HG03060 (cell line): ENCODE measurements at regions not wholly inside any gene's neighbourhood (a gene's known extent, or its start where the extent isn't known, plus 50 kb on each side); places are given as distances from the start of the nearest gene placed in this dataset.
"Not testable (repeated sequence)": the region's sequence is repeated elsewhere in the genome, so short reads cannot be mapped to it uniquely, and the experiment has no call there.

Experiments
- ATAC-seq: cut with Tn5 transposase; IDR thresholded peaks from one replicate; pipeline ENCODE4 v1.9.1; 2021; ENCODE audit warnings: low read depth, moderate number of reproducible peaks; ENCODE audit not compliant: unreplicated experiment

DNA sequence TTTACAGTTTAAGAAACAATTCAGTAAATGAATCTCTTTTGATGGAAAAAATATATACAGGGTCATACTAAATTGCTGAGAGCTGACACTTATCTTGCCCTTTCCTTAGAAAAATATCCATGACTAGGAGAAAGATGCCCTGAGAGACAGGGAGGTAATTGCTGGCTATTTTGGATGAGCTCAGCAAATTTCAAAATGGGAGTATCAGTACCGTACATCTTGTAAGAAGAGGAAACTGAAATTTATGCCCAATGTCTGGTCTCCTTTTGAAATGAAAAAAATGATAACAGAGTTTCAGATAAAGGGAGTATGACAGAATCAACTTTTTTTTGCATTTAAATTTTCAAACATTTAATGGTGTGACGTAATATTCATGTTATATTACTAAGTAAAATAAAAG is 415.8 kb upstream of the CDH10 start:
- no peak for ATAC-seq

DNA sequence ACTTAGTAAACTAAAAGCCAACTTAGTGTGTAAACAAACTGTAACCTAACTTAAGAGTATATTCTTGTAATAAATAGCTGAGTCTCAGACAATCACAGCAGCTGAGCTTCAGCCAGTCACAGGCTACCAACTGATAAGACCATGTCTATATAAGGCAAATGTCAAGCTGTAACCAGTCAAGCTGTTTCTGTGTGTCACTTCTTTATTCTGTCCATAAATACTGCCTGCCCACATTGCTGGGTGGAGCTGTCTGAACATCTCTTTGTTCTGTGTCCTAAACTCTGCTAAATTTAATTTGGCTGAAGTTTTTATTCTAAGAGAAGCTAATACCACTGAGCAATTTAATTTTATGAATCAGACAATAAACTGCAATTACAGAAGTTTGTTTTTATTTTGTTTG is 412.1 kb upstream of the CDH10 start:
- no peak for ATAC-seq

DNA sequence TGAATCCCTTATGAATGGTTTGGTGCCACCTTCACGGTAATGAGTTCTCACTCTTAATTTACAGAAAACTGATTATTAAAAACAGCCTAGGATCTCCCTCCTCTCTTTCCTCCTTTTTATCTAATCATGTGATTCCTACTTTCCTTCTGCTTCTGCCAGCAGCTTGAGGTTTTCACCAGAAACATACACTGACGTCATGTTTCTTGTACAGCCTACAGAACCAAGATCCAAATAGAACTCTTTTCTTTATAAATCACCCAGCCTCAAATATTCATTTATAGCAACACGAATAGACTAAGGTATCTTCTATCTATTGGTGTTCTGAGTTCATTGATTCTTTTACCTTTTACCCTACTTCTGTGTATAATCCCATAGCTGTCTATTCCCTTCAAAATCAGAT is 388.9 kb upstream of the CDH10 start:
- ATAC-seq, result no peak

DNA sequence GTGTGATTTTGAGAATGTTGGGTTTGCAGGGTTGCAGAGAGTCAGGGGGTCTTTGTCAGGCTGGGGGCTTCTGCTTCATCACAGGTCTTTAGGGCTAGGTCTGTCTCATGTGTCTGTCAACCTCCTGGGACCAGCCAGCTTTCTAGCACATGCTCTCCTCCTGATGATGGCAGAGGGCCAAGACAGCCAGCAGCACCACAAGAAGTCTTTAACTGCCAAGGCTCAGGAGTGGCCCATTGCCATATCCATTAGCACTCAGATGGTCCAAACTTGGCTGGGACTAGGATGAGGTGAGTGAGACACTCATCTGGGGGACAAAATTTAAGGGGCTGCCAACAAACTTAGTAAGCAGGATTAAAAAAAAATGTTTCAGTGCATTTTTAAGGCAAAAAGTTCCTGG is 384.2 kb upstream of the CDH10 start:
- no peak for ATAC-seq

DNA sequence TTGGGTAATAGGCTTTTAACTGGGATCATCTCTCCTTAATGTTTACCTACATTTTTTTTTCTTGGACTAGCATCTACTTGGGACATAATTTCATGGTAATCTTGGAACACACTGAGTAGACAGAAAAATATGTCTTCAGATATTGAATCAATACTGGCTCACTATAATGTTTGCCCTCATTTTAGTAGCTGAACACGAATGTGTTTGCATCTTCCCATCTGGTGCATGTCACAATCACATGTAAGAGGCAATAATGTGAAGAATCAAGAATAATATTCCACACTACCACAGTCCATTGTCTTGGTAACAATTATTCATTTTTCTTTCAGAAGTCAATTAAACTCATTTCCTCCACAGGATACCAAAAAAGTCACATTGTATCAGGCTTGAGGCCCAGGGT is 382.7 kb upstream of the CDH10 start:
- ATAC-seq, result no peak

DNA sequence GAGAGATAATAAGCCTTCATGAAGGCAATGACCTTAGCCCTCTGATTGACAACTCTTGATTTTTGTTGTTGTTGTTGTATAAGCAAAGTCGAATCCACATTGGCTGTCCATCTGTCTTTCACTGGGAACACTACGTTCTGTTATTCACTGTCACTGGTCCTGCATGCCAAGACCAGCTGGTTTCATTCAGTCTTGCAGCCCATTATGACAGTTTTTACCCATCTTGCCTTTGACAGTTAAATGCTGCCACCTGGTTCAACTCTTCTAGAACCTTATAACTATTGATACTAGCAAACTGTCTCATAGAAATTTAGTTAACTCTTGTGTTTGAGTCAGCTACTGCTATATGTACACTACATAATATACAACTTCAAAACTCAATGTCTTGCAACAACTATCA is 382.3 kb upstream of the CDH10 start:
- no peak for ATAC-seq

DNA sequence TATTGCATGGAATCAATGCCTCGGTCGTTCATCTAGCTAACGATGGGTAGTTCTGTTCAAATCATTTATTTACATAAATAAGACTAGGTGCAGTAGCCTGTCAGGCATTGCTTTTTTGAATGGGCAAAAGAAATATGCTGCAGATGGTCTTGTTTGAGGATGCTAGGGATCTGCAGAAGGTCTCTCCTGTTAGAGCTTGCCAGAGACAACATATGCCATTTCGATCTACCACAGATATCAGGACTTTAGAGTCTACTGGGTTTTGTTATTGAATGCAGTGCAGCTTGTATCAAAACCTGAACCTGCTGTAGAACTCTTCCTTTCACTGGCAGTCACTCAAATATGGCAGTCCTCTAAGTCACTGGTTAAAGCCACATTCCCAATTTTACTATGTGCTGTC is 381.1 kb upstream of the CDH10 start:
- no peak for ATAC-seq

DNA sequence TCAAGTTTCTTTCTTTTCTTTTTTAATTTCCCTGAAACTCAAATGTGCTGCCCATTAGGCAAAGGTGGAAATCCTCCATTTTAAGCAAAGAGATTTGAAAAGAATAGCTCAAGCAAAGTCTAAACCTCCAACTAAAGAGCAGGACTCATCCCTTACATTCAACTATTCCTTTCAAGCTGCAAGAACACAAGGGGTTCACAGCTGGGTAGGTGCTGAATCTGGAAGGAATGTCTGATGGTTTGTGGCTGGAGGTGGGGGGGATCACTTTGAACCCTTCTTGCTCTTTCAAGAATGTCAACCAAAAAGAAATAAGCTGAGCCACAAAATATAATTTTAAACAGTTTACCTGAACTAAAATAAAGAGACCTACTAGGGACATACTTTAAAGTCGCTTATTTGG is 375.7 kb upstream of the CDH10 start:
- ATAC-seq, result no peak

DNA sequence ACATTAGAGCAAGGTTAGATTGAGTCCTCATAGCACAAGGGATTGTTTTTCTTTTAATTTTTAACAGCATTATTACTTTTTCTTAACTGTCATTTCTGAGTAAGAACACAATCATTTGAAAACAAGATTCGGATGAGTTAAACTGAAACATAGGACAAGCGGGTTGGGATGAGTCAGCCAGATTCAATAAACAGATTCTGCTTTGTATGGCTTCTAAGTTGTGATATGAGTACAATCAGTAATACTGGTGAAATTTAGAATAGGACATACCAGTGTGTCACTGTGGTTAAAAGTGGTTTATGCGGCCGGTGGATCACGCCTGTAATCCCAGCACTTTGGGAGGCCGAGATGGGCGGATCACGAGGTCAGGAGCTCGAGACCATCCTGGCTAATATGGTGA is 364.3 kb upstream of the CDH10 start:
- no peak for ATAC-seq

DNA sequence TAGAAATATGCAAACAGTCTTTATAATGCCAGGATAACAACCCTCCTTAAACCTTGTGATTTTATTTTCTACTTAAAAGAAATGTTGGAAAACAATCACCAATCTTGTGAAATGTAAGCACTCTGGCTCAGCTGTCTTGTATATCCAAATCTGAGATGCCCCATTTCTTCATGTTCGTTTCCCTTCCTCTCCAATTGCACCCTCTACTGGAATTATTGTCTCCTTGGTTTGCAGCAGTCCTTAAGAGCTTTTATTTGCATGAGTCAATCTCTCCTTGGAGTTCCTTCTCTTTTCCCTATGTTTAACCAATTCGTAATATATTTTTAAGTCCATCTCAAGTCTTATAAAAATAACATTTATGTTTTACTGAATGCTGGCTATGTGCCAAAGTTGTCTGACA is 362.0 kb upstream of the CDH10 start:
- no peak for ATAC-seq

DNA sequence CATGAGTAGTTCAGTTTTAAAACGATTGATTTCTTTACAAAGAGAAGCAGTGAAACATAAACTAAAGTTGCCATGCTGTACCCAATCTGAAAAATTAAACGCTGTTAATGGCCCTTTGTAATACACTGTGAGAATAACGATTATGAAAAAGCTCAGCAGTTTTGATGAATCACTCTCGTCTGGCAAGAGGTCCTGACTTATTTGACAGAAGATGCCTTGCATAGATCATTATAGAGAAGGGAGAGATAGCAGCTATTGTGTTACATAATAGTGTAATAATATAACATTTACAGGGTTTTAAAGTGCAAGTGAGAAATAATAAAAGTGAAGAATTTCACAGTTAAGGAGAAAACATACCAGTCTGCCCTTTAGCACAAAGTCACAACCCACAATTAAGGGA is 361.5 kb upstream of the CDH10 start:
- ATAC-seq, result no peak

DNA sequence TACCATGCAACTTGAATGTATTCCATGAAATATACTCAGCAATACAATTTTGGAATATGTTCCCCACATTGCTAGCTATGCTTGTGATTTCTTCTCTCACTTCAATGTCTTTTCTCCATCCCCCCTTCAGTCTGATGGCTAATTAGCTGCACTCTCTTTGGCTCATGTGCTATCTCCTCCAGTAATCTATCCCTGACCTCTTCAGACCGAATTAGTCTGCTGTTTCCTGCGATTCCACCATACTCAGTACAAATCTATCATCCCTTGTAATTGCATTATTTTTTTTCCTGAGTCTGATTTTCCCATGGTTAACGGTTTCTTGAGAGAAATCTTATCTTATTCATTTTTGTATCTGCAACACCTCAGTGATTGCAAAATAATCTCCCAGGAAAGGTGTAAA is 360.7 kb upstream of the CDH10 start:
- no peak for ATAC-seq

DNA sequence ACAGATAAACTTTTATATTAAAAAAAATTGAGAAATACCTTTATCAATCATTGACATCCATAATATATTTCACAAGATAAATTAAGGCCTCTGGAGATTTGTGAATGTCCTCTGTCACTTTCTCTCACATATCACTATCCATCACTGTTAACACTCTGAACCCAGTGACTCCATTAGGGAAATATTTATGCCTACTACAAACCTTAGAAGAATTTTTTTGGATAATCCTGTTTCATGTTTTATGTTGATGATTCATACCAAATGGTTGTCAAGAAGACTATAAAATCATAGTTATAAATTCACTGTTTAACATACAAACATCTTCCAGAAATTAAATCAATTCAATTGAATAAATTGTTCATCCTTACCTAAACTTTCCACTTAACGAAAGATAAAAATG is 357.6 kb upstream of the CDH10 start:
- no peak for ATAC-seq

DNA sequence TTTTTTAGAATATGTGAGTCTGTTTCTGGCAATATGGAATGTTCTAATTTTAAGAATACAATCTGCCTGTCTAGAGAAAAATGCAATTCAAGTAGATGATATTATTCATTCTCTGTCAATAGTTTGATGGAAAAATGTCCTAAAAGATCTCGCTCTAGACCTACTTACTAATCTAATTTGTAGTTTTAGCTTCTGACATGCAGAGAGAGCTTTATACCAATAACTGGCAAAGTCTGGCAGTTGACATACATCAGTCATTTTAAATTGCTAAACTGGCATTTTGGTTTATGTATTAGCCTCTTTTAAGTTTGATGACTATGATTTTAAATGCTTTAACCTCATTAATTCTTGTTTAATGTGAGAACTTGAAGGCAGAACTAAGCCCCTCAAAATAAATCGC is 355.0 kb upstream of the CDH10 start:
- ATAC-seq, result no peak

DNA sequence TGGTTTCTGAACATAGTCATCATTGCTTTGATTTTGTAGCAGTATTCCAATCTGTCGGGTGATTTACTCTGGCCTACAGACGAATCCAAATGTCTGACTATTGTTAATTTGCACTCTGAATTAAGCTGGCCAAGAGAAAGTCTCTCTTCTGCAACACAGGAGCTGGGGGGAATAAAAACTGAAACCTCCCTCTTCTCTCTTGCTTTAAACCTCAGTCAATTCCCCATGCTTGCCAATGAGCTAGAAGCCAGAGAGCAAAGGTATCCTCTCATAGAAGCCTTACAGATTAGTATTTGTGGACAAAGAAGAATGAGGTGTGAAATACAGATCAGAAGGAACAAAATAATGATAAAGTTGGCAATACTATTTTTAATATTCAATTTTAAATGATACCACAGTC is 353.9 kb upstream of the CDH10 start:
- ATAC-seq, result no peak

DNA sequence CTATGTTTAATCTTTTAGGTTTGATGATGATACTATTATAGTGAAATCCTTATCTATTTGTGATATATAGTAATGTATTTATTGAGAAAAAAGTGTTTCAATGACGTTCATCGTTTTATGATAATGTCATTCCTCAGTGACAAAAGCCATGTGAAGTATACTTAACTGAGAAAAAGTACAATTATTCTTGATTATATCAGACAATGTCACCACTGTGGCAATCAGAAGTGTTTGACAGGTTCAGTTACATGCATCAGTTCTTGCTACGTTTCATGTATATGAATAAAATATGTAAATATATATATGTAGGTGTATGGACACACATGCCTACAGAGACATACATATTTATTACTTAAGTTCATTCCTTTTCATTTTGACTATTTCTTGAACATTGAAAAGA is 341.5 kb upstream of the CDH10 start:
- no peak for ATAC-seq

DNA sequence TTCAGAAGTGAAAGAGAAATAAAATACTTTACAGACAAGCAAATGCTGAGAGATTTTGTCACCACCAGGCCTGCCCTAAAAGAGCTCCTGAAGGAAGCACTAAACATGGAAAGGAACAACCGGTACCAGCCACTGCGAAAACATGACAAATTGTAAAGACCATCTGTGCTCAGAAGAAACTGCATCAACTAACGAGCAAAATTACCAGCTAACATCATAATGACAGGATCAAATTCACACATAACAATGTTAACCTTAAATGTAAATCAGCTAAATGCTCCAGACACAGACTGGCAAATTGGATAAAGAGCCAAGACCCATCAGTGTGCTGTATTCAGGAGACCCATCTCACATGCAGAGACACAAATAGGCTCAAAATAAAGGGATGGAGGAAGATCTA is 333.8 kb upstream of the CDH10 start:
- not testable (repeated sequence) for ATAC-seq

DNA sequence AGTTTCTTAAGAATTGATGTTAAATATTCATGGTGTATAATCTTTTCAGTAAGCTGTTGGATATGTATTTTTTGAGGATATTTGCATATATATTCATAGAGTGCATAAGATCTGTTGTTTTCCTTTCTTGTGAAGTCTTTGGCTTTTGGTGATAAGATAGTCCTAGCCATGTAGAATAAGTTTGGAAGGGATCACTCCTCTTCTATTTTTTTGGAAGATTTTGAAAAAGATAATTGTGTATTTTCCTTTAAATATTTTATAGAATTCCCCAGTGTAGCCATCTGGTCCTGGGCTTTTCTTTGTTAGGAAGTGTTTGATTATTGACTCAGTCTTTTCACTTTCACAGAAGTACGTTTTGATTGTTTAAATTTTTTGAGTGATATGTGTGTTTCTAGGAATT is 318.8 kb upstream of the CDH10 start:
- no peak for ATAC-seq

DNA sequence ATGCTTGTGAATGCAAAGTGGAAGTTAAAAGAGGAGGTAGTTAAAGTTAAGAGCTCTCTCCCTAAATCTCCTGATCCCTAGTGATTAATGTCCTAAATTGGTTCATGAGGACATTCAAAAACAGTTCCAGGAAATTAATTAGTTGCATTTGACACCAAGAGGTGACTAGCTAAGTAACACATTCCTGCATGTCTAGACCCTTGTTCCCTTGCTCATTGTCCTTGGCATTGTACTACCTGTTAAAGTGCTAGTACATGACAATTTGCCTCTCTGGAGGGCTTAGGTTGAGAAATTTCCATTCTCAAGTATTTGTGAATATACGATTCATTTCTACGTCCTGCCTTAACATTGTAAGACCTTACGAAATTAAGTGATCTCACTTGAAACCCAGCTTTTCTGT is 278.6 kb upstream of the CDH10 start:
- no peak for ATAC-seq

DNA sequence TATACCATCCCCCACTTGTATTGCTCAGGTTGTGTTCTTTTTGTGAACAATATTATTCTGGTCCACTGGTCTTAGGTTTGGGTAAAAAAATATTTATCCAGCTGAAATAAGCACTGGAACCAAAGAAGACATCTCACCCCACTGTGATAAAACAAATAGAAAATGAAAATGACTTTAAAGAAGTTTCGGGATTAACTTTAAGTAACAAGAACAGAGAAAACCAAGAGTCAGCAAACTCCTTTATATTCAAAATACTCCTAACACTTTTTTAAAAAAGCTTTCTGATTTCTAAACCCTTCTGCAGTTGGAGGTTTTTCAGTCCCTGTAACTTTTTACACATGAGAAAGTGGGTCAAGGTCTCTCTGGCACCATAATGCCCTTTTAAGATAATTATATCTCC is 273.9 kb upstream of the CDH10 start:
- no peak for ATAC-seq

DNA sequence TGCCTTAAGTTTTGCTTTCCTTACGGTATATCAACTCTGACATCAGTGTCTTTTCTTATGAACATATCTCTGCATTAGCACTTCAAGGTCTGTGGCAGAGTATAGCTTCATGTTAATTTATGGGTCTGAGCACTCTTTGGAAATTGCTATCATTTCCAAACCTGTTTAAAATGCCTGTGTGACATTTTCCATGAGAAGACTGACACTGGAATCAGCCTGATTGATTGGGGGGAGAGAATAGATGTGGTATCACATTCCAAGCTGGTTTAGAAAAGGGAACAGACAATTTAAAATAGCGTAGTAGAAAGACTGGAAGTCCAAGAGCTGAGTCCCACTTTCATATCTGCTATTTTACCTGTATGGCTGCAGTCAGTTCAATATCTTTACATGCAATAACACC is 272.1 kb upstream of the CDH10 start:
- no peak for ATAC-seq

DNA sequence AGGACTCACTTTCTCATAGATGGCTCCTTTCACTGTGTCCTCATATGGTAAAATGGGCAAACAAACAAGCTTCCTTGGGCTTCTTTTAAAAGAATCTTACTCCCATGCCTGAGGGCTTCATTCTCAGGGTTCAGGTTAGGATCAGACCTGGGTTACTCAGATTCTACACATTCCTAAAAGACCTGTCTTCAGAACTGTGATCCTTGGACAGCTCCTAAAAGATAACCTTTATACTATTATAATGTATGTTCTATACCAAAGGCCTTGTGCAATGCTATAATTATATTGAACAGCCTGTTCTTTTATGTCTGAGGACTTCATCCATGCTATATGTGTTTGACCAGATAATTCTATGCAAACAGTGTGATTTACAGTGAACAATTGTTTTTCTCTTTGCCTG is 264.4 kb upstream of the CDH10 start:
- ATAC-seq, result no peak

DNA sequence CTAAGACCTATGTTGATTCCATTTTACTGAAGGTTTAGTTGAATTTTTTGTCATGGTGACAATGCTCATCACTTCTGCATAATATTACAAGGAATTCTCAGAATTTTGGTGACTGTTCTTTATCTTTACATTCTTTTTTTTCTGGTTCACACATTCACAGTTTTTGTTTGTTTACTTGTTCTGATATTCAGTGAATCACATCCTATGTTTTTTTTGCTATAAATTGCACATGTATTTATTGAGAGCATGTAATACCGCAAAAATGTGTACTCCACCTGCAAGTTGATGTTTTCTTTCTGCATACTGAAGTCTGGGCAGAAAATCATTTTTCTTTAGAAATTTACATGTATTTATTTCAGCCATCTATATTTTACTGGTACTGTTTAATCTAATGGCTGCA is 261.9 kb upstream of the CDH10 start:
- no peak for ATAC-seq

DNA sequence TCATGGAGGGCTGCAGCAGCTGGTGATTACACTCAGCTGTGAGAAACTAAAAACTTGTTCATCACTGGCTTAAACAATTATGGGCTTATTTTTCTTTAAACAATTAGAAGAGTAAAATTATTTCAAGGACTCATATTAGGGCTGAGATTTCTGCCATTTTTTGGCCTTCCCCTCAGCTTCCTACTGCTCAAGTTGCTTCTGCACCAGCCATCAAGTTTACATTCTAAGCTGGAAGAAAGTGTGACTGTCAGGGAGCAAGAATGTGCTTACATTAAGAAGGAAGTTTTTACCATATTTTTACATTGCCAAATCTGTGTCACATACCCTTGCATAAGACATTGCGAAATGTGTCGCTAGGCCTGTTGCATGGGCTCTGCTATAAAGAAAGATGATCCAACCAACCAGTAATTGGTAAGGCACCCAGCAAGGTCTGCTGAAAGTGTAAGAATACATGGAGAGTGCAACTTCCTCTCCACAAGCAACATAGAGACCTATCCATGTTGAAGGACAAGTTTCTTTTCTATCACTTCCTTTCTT is 260.3 kb upstream of the CDH10 start:
- no peak for ATAC-seq
